ENCODE measurements at regions not wholly inside any gene's neighbourhood (a gene's known extent, or its start where the extent isn't known, plus 50 kb on each side); places are given as distances from the start of the nearest gene placed in this dataset.

DNA sequence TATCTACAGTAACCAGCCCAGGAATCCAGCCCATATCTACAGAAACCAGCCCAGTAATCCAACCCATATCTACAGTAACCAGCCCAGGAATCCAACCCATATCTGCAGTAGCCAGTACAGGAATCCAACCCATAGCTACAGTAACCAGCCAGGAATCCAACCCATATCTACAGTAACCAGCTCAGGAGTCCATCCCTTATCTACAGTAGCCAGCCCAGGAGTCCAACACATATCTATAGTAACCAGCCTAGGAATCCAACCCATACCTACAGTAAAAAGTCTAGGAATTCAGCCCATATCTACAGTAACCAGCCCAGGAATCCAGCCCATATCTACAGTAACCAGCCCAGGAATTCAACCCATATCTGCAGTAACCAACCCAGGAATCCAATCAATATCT is 445.0 kb upstream of the BOD1L1 start:
- TF ChIP-seq, protein P1, sequence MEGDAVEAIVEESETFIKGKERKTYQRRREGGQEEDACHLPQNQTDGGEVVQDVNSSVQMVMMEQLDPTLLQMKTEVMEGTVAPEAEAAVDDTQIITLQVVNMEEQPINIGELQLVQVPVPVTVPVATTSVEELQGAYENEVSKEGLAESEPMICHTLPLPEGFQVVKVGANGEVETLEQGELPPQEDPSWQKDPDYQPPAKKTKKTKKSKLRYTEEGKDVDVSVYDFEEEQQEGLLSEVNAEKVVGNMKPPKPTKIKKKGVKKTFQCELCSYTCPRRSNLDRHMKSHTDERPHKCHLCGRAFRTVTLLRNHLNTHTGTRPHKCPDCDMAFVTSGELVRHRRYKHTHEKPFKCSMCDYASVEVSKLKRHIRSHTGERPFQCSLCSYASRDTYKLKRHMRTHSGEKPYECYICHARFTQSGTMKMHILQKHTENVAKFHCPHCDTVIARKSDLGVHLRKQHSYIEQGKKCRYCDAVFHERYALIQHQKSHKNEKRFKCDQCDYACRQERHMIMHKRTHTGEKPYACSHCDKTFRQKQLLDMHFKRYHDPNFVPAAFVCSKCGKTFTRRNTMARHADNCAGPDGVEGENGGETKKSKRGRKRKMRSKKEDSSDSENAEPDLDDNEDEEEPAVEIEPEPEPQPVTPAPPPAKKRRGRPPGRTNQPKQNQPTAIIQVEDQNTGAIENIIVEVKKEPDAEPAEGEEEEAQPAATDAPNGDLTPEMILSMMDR (IDR thresholded peaks at IDR 0.05) = no peak
- no peak for TF ChIP-seq POLR2A (IDR thresholded peaks at IDR 0.05; ENCODE audit: low read depth)
- TF ChIP-seq POLR2AphosphoS5 (IDR thresholded peaks at IDR 0.05) = no peak

Data from esophagus muscularis mucosa (tissue), 3 donors.